Mucosa of stomach (tissue), 1 donor: ENCODE measurements at regions not wholly inside any gene's neighbourhood (a gene's known extent, or its start where the extent isn't known, plus 50 kb on each side); places are given as distances from the start of the nearest gene placed in this dataset.

Source experiments
- H3K27me3 ChIP-seq: one replicate; pipeline ENCODE4 v1.7.0; 2013; ENCODE audit warnings: mild to moderate bottlenecking, low read length; ENCODE audit not compliant: control insufficient read depth, insufficient read depth
- H3K36me3 ChIP-seq: one replicate; pipeline ENCODE4 v1.7.0; 2013; ENCODE audit warnings: low read length; ENCODE audit not compliant: control insufficient read depth, insufficient read depth
- H3K4me1 ChIP-seq: one replicate; pipeline ENCODE4 v1.7.0; 2013; ENCODE audit warnings: mild to moderate bottlenecking, low read length; ENCODE audit not compliant: control insufficient read depth, insufficient read depth
- H3K4me3 ChIP-seq: one replicate; pipeline ENCODE4 v1.7.0; 2013; ENCODE audit warnings: low read length
- H3K9ac ChIP-seq: one replicate; pipeline ENCODE4 v1.7.0; 2013; ENCODE audit warnings: mild to moderate bottlenecking, low read length, moderate library complexity
- H3K9me3 ChIP-seq: one replicate; pipeline ENCODE4 v1.7.0; 2013; ENCODE audit warnings: mild to moderate bottlenecking, low read length, moderate library complexity; ENCODE audit not compliant: control insufficient read depth
- donor health status: Pancreatic carcinoma.

- Histone ChIP-seq H3K9ac (no peak overlapping the region), H3K36me3 (no peaks in the 10 kb centered on the region), H3K9me3 (no peaks in the 10 kb centered on the region), H3K4me3 (no peak overlapping the region), H3K4me1 (peaks cover 1% of the 10 kb centered on the region), H3K27me3 (no peaks in the 10 kb centered on the region)
Measured at GRCh38 chr4:152229782-152230289, 306.1 kb downstream of the FBXW7 start.

GRCh38 chr4:152225680-152226079 is 310.2 kb downstream of the FBXW7 start:
- H3K9me3 ChIP-seq, result no peaks in the 10 kb centered on the region
- H3K9ac ChIP-seq, result no peak overlapping the region
- no peak overlapping the region for H3K4me3 ChIP-seq
- no peaks in the 10 kb centered on the region for H3K27me3 ChIP-seq
- no peaks in the 10 kb centered on the region for H3K36me3 ChIP-seq
- peaks cover 14% of the 10 kb centered on the region for H3K4me1 ChIP-seq

GRCh38 chr4:152224721-152225420 is 311.0 kb downstream of the FBXW7 start:
- H3K4me3 ChIP-seq, result no peak overlapping the region
- H3K9me3 ChIP-seq, result no peaks in the 10 kb centered on the region
- no peaks in the 10 kb centered on the region for H3K27me3 ChIP-seq
- H3K36me3 ChIP-seq, result no peaks in the 10 kb centered on the region
- no peak overlapping the region for H3K9ac ChIP-seq
- peaks cover 14% of the 10 kb centered on the region for H3K4me1 ChIP-seq

- Histone ChIP-seq H3K9me3 (no peaks in the 10 kb centered on the region), H3K27me3 (no peaks in the 10 kb centered on the region), H3K4me3 (no peak overlapping the region), H3K9ac (no peak overlapping the region), H3K4me1 (peaks cover 14% of the 10 kb centered on the region), H3K36me3 (no peaks in the 10 kb centered on the region)
Measured at GRCh38 chr4:152224223-152224622, 311.7 kb downstream of the FBXW7 start.

- no peaks in the 10 kb centered on the region for H3K9me3 ChIP-seq
- H3K27me3 ChIP-seq, result no peaks in the 10 kb centered on the region
- peaks cover 14% of the 10 kb centered on the region for H3K4me1 ChIP-seq
- H3K4me3 ChIP-seq, result no peak overlapping the region
- no peaks in the 10 kb centered on the region for H3K36me3 ChIP-seq
- H3K9ac ChIP-seq, result no peak overlapping the region
Measured at GRCh38 chr4:152223600-152223999, 312.3 kb downstream of the FBXW7 start.

- Histone ChIP-seq H3K4me1 (peaks cover 14% of the 10 kb centered on the region), H3K9me3 (no peaks in the 10 kb centered on the region), H3K36me3 (no peaks in the 10 kb centered on the region)
Measured at GRCh38 chr4:152221816-152222516, 313.9 kb downstream of the FBXW7 start.

GRCh38 chr4:152220201-152220666 is 315.7 kb downstream of the FBXW7 start:
- Histone ChIP-seq H3K27me3 (no peaks in the 10 kb centered on the region), H3K9ac (no peak overlapping the region), H3K9me3 (no peaks in the 10 kb centered on the region), H3K36me3 (no peaks in the 10 kb centered on the region), H3K4me1 (peaks cover 14% of the 10 kb centered on the region), H3K4me3 (no peak overlapping the region)

More at GRCh38 chr4:152221816-152222516, 313.9 kb downstream of the FBXW7 start:
- H3K4me3 ChIP-seq, result no peak overlapping the region
- no peak overlapping the region for H3K9ac ChIP-seq
- H3K27me3 ChIP-seq, result no peaks in the 10 kb centered on the region

- Histone ChIP-seq H3K4me3 (no peak overlapping the region), H3K9me3 (no peaks in the 10 kb centered on the region), H3K9ac (no peak overlapping the region), H3K36me3 (no peaks in the 10 kb centered on the region), H3K4me1 (peaks cover 7% of the 10 kb centered on the region), H3K27me3 (no peaks in the 10 kb centered on the region)
Measured at GRCh38 chr4:152218576-152218975, 317.3 kb downstream of the FBXW7 start.

- no peak overlapping the region for H3K4me3 ChIP-seq
- no peaks in the 10 kb centered on the region for H3K9me3 ChIP-seq
- no peaks in the 10 kb centered on the region for H3K4me1 ChIP-seq
- no peaks in the 10 kb centered on the region for H3K27me3 ChIP-seq
- H3K36me3 ChIP-seq, result no peaks in the 10 kb centered on the region
- no peak overlapping the region for H3K9ac ChIP-seq
Measured at GRCh38 chr4:152217896-152218295, 318.0 kb downstream of the FBXW7 start.

- no peaks in the 10 kb centered on the region for H3K27me3 ChIP-seq
- H3K4me3 ChIP-seq, result no peak overlapping the region
- no peaks in the 10 kb centered on the region for H3K4me1 ChIP-seq
- no peaks in the 10 kb centered on the region for H3K9me3 ChIP-seq
- H3K36me3 ChIP-seq, result no peaks in the 10 kb centered on the region
- H3K9ac ChIP-seq, result no peak overlapping the region
Measured at GRCh38 chr4:152211936-152212653, 323.8 kb downstream of the FBXW7 start.

- Histone ChIP-seq H3K9ac (no peak overlapping the region), H3K9me3 (no peaks in the 10 kb centered on the region), H3K36me3 (no peaks in the 10 kb centered on the region), H3K4me1 (no peaks in the 10 kb centered on the region), H3K27me3 (no peaks in the 10 kb centered on the region), H3K4me3 (no peak overlapping the region)
Measured at GRCh38 chr4:152209772-152210493, 326.0 kb downstream of the FBXW7 start.
